ENCODE measurements at regions not wholly inside any gene's neighbourhood (a gene's known extent, or its start where the extent isn't known, plus 50 kb on each side); places are given as distances from the start of the nearest gene placed in this dataset.

GRCh38 chr14:94897082-94897481 lies 127.2 kb upstream of the GSC start:
- TF ChIP-seq TCF7L2 (IDR thresholded peaks at IDR 0.05; ENCODE audit: low read depth, low read length) = no peak
- TF ChIP-seq SIN3A (IDR thresholded peaks at IDR 0.05; ENCODE audit: borderline replicate concordance, insufficient read depth, low read depth, low read length) = no peak
- TF ChIP-seq REST (IDR thresholded peaks at IDR 0.05; ENCODE audit: insufficient read depth in 1 of 2, low read depth in 2 of 2, low read length in 1 of 2) = no peak
- no peak for TF ChIP-seq CTCF (IDR thresholded peaks at IDR 0.05)
